ENCODE measurements at regions not wholly inside any gene's neighbourhood (a gene's known extent, or its start where the extent isn't known, plus 50 kb on each side); places are given as distances from the start of the nearest gene placed in this dataset.

GRCh38 chr12:65611396-65611795 is 212.9 kb upstream of the HMGA2 start:
- Mint-ChIP-seq H3K27ac (no peak overlapping the region), H3K36me3 (no peaks in the 10 kb centered on the region), H3K4me3 (no peak overlapping the region), H3K9me3 (peaks cover 15% of the 10 kb centered on the region), H3K27me3 (peaks cover 7% of the 10 kb centered on the region), H3K4me1 (ENCODE audit: unreplicated experiment) (peaks cover 23% of the 10 kb centered on the region)
- DNase-seq (ENCODE audit: extremely low spot score, unreplicated experiment) = no peak
- TF ChIP-seq CTCF (conservative IDR thresholded peaks at IDR 0.05) = no peak

- DNase-seq (ENCODE audit: extremely low spot score, unreplicated experiment) = no peak
- Mint-ChIP-seq H3K4me3 (peak overlapping the region; percentile 34), H3K27me3 (peaks cover 15% of the 10 kb centered on the region), H3K27ac (no peak overlapping the region), H3K4me1 (ENCODE audit: unreplicated experiment) (peaks cover 22% of the 10 kb centered on the region), H3K9me3 (peaks cover 17% of the 10 kb centered on the region), H3K36me3 (no peaks in the 10 kb centered on the region)
- TF ChIP-seq CTCF (conservative IDR thresholded peaks at IDR 0.05) = no peak
Observed at GRCh38 chr12:65612440-65612839, 211.8 kb upstream of the HMGA2 start.

- no peak overlapping the region for H3K27ac Mint-ChIP-seq
- no peak for TF ChIP-seq CTCF (conservative IDR thresholded peaks at IDR 0.05)
- peaks cover 16% of the 10 kb centered on the region for H3K27me3 Mint-ChIP-seq
- DNase-seq (ENCODE audit: extremely low spot score, unreplicated experiment) = no peak
- no peak overlapping the region for H3K4me3 Mint-ChIP-seq
- H3K9me3 Mint-ChIP-seq = peaks cover 9% of the 10 kb centered on the region
- H3K36me3 Mint-ChIP-seq = no peaks in the 10 kb centered on the region
- H3K4me1 Mint-ChIP-seq (ENCODE audit: unreplicated experiment) = peaks cover 23% of the 10 kb centered on the region
Observed at GRCh38 chr12:65613692-65614091, 210.6 kb upstream of the HMGA2 start.

- Mint-ChIP-seq H3K9me3 (peaks cover 9% of the 10 kb centered on the region), H3K4me3 (no peak overlapping the region), H3K27me3 (peaks cover 19% of the 10 kb centered on the region), H3K27ac (no peak overlapping the region), H3K36me3 (no peaks in the 10 kb centered on the region), H3K4me1 (ENCODE audit: unreplicated experiment) (peaks cover 23% of the 10 kb centered on the region)
- TF ChIP-seq CTCF (conservative IDR thresholded peaks at IDR 0.05) = no peak
- DNase-seq (ENCODE audit: extremely low spot score, unreplicated experiment) = no peak
Observed at GRCh38 chr12:65614259-65614889, 209.9 kb upstream of the HMGA2 start.

- H3K27me3 Mint-ChIP-seq = peaks cover 19% of the 10 kb centered on the region
- no peak for TF ChIP-seq CTCF (conservative IDR thresholded peaks at IDR 0.05)
- H3K9me3 Mint-ChIP-seq = peaks cover 9% of the 10 kb centered on the region
- H3K27ac Mint-ChIP-seq = no peak overlapping the region
- no peak overlapping the region for H3K4me3 Mint-ChIP-seq
- H3K4me1 Mint-ChIP-seq (ENCODE audit: unreplicated experiment) = peaks cover 24% of the 10 kb centered on the region
- H3K36me3 Mint-ChIP-seq = no peaks in the 10 kb centered on the region
- DNase-seq (ENCODE audit: extremely low spot score, unreplicated experiment) = no peak
Observed at GRCh38 chr12:65615118-65615517, 209.2 kb upstream of the HMGA2 start.

- peaks cover 29% of the 10 kb centered on the region for H3K4me1 Mint-ChIP-seq (ENCODE audit: unreplicated experiment)
Observed at GRCh38 chr12:65616022-65616421, 208.3 kb upstream of the HMGA2 start.

More at GRCh38 chr12:65616022-65616421, 208.3 kb upstream of the HMGA2 start:
- Mint-ChIP-seq H3K27me3 (peaks cover 19% of the 10 kb centered on the region), H3K27ac (no peak overlapping the region), H3K36me3 (no peaks in the 10 kb centered on the region), H3K9me3 (peaks cover 9% of the 10 kb centered on the region), H3K4me3 (no peak overlapping the region)
- DNase-seq (ENCODE audit: extremely low spot score, unreplicated experiment) = no peak
- TF ChIP-seq CTCF (conservative IDR thresholded peaks at IDR 0.05) = no peak

Measured in type B pancreatic cell (in vitro differentiated cells).